ENCODE measurements at regions not wholly inside any gene's neighbourhood (a gene's known extent, or its start where the extent isn't known, plus 50 kb on each side); places are given as distances from the start of the nearest gene placed in this dataset.

- no peak for TF ChIP-seq POLR2A (IDR thresholded peaks at IDR 0.05)
- no peak for TF ChIP-seq CTCF (IDR thresholded peaks at IDR 0.05)
Measured at GRCh38 chr16:79509906-79510305, 90.6 kb downstream of the MAF start.

Data from adrenal gland (tissue), 5 donors.